Loucy (cell line): ENCODE measurements at regions not wholly inside any gene's neighbourhood (a gene's known extent, or its start where the extent isn't known, plus 50 kb on each side); places are given as distances from the start of the nearest gene placed in this dataset.

ENCODE experiments used
- H2AFZ ChIP-seq: fragments of 200-600 bp; sonication (generic); 2 replicates; pipeline ENCODE4 v1.6.0; 2016; ENCODE audit warnings: antibody characterized with exemption, mild to moderate bottlenecking, low read length, moderate library complexity
- H3F3A ChIP-seq: fragments of 200-600 bp; 2 replicates; pipeline ENCODE4 v1.6.0; 2016; ENCODE audit warnings: antibody characterized with exemption, low read depth, mild to moderate bottlenecking
- H3K27me3 ChIP-seq: fragments of 200-600 bp; sonication (generic); 2 replicates; pipeline ENCODE4 v1.6.1; 2014; ENCODE audit warnings: low read length, mild to moderate bottlenecking; ENCODE audit not compliant: insufficient read depth, poor library complexity, severe bottlenecking
- H3K36me3 ChIP-seq: fragments of 200-600 bp; sonication (generic); 2 replicates; pipeline ENCODE4 v1.6.1; 2016; ENCODE audit warnings: low read length; ENCODE audit not compliant: insufficient read depth
- H3K4me1 ChIP-seq: fragments of 200-600 bp; sonication (generic); 2 replicates; pipeline ENCODE4 v1.5.1; 2014; ENCODE audit warnings: low read length, mild to moderate bottlenecking; ENCODE audit not compliant: insufficient read depth, poor library complexity, severe bottlenecking
- H3K4me2 ChIP-seq: fragments of 200-600 bp; sonication (generic); 2 replicates; pipeline ENCODE4 v1.6.0; 2014; ENCODE audit warnings: antibody characterized with exemption, low read length, low read depth, mild to moderate bottlenecking; ENCODE audit not compliant: poor library complexity, severe bottlenecking
- H3K4me3 ChIP-seq: fragments of 200-600 bp; sonication (generic); 2 replicates; pipeline ENCODE4 v1.5.1; 2014; ENCODE audit warnings: low read length, mild to moderate bottlenecking, mixed read lengths; ENCODE audit not compliant: poor library complexity, severe bottlenecking
- H3K79me2 ChIP-seq: fragments of 200-600 bp; sonication (generic); 2 replicates; pipeline ENCODE4 v1.6.1; 2014; ENCODE audit warnings: low read length; ENCODE audit not compliant: insufficient read depth
- H3K9ac ChIP-seq: fragments of 200-600 bp; sonication (generic); 2 replicates; pipeline ENCODE4 v1.6.0; 2014; ENCODE audit warnings: mild to moderate bottlenecking, low read depth, low read length, moderate library complexity; ENCODE audit not compliant: poor library complexity, severe bottlenecking
- H3K9me2 ChIP-seq: fragments of 200-600 bp; sonication (generic); replicated peaks from 2 replicates; pipeline ENCODE4 v1.6.1; 2016; ENCODE audit warnings: low read depth, low read length, mixed read lengths
- H3K9me3 ChIP-seq: fragments of 200-600 bp; sonication (generic); 2 replicates; pipeline ENCODE4 v1.6.1; 2014; ENCODE audit warnings: mild to moderate bottlenecking, antibody characterized with exemption, low read length, low read depth; ENCODE audit not compliant: insufficient read depth
- H4K20me1 ChIP-seq: fragments of 200-600 bp; sonication (generic); 2 replicates; pipeline ENCODE4 v1.6.0; 2014; ENCODE audit warnings: antibody characterized with exemption, low read length, mild to moderate bottlenecking; ENCODE audit not compliant: insufficient read depth, poor library complexity, severe bottlenecking
- CTCF ChIP-seq: fragments of 200-600 bp; sonication (generic); conservative IDR thresholded peaks from 2 replicates; pipeline ENCODE4 v1.5.1; 2014; ENCODE audit warnings: mild to moderate bottlenecking, antibody characterized with exemption, low read length
- EZH2phosphoT487 ChIP-seq: fragments of 200-600 bp; IDR thresholded peaks from 2 replicates; pipeline ENCODE4 v1.6.1; 2018; ENCODE audit warnings: antibody characterized with exemption, mild to moderate bottlenecking, moderate library complexity, borderline replicate concordance

- H3K4me2 ChIP-seq = no peak overlapping the region
- H3F3A ChIP-seq = no peaks in the 10 kb centered on the region
- H3K9ac ChIP-seq = no peak overlapping the region
- H3K4me1 ChIP-seq = no peaks in the 10 kb centered on the region
- no peaks in the 10 kb centered on the region for H3K79me2 ChIP-seq
- no peaks in the 10 kb centered on the region for H4K20me1 ChIP-seq
- H3K27me3 ChIP-seq = no peaks in the 10 kb centered on the region
- H2AFZ ChIP-seq = no peak overlapping the region
- H3K4me3 ChIP-seq = no peak overlapping the region
- no peaks in the 10 kb centered on the region for H3K9me2 ChIP-seq
- TF ChIP-seq CTCF = no peak
- TF ChIP-seq EZH2phosphoT487 = no peak
- no peaks in the 10 kb centered on the region for H3K9me3 ChIP-seq
- H3K36me3 ChIP-seq = no peaks in the 10 kb centered on the region
Measured at GRCh38 chr5:5676218-5676617, 253.7 kb downstream of the ICE1 start.

GRCh38 chr5:5675511-5675910 is 253.0 kb downstream of the ICE1 start:
- H2AFZ ChIP-seq = no peak overlapping the region
- H3K27me3 ChIP-seq = no peaks in the 10 kb centered on the region
- no peak overlapping the region for H3K4me3 ChIP-seq
- no peaks in the 10 kb centered on the region for H3K36me3 ChIP-seq
- no peak for TF ChIP-seq EZH2phosphoT487
- TF ChIP-seq CTCF = no peak
- no peak overlapping the region for H3K9ac ChIP-seq
- no peaks in the 10 kb centered on the region for H3K9me3 ChIP-seq
- no peaks in the 10 kb centered on the region for H3K79me2 ChIP-seq
- no peaks in the 10 kb centered on the region for H3K9me2 ChIP-seq
- H4K20me1 ChIP-seq = no peaks in the 10 kb centered on the region
- H3F3A ChIP-seq = no peaks in the 10 kb centered on the region
- H3K4me2 ChIP-seq = no peak overlapping the region
- no peaks in the 10 kb centered on the region for H3K4me1 ChIP-seq

DNA sequence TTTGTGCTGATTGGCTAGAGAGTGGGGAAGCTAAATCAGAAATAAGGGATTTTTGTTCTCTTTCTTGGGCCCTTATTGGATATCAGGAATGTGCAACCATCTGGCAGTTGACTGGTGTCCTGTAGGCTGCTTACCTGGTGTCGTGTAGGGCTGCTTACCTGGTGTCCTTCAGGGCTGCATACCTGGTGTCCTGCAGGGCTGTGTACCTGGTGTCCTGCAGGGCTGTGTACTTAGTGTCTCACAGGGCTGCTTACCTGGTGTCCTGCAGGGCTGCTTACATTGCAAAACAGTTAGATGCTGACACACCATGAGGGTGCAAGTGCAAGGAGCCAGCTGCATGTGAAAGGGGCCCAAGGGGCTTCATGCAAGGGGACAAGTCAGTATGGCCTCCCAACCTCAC is 249.3 kb downstream of the ICE1 start:
- Histone ChIP-seq H3K27me3 (no peaks in the 10 kb centered on the region), H3K4me1 (no peaks in the 10 kb centered on the region), H4K20me1 (no peaks in the 10 kb centered on the region), H2AFZ (no peak overlapping the region), H3K9ac (no peak overlapping the region), H3K4me2 (no peak overlapping the region), H3F3A (no peaks in the 10 kb centered on the region), H3K9me2 (no peaks in the 10 kb centered on the region), H3K36me3 (no peaks in the 10 kb centered on the region), H3K4me3 (no peak overlapping the region), H3K79me2 (no peaks in the 10 kb centered on the region), H3K9me3 (no peaks in the 10 kb centered on the region)
- TF ChIP-seq CTCF (no peak), EZH2phosphoT487 (no peak)
